ENCODE measurements at regions not wholly inside any gene's neighbourhood (a gene's known extent, or its start where the extent isn't known, plus 50 kb on each side); places are given as distances from the start of the nearest gene placed in this dataset.

- DNase-seq (ENCODE audit: low spot score) (no peak), ATAC-seq (ENCODE audit: low FRiP score) (no peak)
- TF ChIP-seq CTCF (IDR thresholded peaks at IDR 0.05), result no peak
Observed at GRCh38 chr2:52510432-52510831, 1257.2 kb upstream of the CHAC2 start.

GRCh38 chr2:52502476-52502860 lies 1265.1 kb upstream of the CHAC2 start:
- ATAC-seq (ENCODE audit: low FRiP score), result no peak
- no peak for DNase-seq (ENCODE audit: low spot score)
- no peak for TF ChIP-seq CTCF (IDR thresholded peaks at IDR 0.05)

- TF ChIP-seq CTCF (IDR thresholded peaks at IDR 0.05), result no peak
- ATAC-seq (ENCODE audit: low FRiP score) (no peak), DNase-seq (ENCODE audit: low spot score) (no peak)
Observed at GRCh38 chr2:52501715-52502475, 1265.7 kb upstream of the CHAC2 start.

GRCh38 chr2:52500561-52500960 lies 1267.0 kb upstream of the CHAC2 start:
- TF ChIP-seq CTCF (IDR thresholded peaks at IDR 0.05), result no peak
- no peak for ATAC-seq (ENCODE audit: low FRiP score)
- no peak for DNase-seq (ENCODE audit: low spot score)

GRCh38 chr2:52498077-52498750 lies 1269.4 kb upstream of the CHAC2 start:
- DNase-seq (ENCODE audit: low spot score) (no peak), ATAC-seq (ENCODE audit: low FRiP score) (no peak)
- TF ChIP-seq CTCF (IDR thresholded peaks at IDR 0.05), result no peak

GRCh38 chr2:52495816-52496215 lies 1271.8 kb upstream of the CHAC2 start:
- no peak for DNase-seq (ENCODE audit: low spot score)
- no peak for TF ChIP-seq CTCF (IDR thresholded peaks at IDR 0.05)
- ATAC-seq (ENCODE audit: low FRiP score), result no peak

- TF ChIP-seq CTCF (IDR thresholded peaks at IDR 0.05), result no peak
- no peak for ATAC-seq (ENCODE audit: low FRiP score)
Observed at GRCh38 chr2:52477166-52477565, 1290.4 kb upstream of the CHAC2 start.

More at GRCh38 chr2:52477166-52477565, 1290.4 kb upstream of the CHAC2 start:
- DNase-seq (ENCODE audit: low spot score), result no peak

All from omental fat pad (tissue), 3 donors.